ENCODE measurements at regions not wholly inside any gene's neighbourhood (a gene's known extent, or its start where the extent isn't known, plus 50 kb on each side); places are given as distances from the start of the nearest gene placed in this dataset.

DNA sequence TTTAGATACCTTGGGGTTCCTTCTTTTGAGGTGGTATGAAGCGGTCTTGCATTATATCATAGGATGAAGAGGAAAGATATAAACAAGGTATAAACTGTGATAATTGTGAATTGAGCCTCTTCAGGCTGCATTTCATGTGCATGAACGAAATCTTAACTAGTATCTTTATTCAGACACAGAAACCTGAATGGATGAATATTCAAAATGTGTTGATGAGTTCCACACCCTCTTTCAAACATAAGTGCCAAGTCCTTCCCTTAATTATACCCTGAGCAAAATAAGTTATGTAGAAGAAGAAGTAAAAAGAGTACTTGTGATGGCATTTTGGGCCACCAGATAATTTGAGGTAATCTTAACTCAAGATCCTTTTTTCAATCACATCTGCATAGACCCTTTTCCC, 103.1 kb upstream of the CFAP20DC start:
- DNase-seq (ENCODE audit: low read depth in 2 of 2, low spot score in 1 of 2) = no peak

- DNase-seq (ENCODE audit: low read depth in 2 of 2, low spot score in 1 of 2) = no peak
These were observed 100.2 kb upstream of the CFAP20DC start for GRCh38 chr3:59150039-59150438.

DNA sequence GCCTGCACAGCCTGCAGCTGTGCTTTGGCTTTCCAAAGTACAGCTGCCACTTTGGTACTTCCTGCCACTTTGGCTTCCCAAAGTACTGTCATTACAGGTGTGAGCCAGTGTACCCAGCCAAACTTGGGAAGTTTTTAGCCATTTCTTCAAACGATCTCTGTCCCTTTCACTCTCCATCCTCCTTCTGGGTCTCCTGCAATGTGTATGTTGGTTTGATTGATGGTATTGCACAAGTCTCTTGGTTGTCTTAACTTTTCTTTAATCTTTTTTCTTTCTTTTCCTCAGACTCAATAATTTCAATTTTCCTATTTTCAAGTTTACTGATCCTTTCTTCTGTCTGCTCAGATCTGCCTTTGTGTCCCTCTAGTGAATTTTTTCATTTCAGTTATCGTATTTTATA, 99.3 kb upstream of the CFAP20DC start:
- no peak for DNase-seq (ENCODE audit: low read depth in 2 of 2, low spot score in 1 of 2)

- DNase-seq (ENCODE audit: low read depth in 2 of 2, low spot score in 1 of 2) = no peak
These were observed 93.6 kb upstream of the CFAP20DC start for GRCh38 chr3:59143447-59143846.

DNA sequence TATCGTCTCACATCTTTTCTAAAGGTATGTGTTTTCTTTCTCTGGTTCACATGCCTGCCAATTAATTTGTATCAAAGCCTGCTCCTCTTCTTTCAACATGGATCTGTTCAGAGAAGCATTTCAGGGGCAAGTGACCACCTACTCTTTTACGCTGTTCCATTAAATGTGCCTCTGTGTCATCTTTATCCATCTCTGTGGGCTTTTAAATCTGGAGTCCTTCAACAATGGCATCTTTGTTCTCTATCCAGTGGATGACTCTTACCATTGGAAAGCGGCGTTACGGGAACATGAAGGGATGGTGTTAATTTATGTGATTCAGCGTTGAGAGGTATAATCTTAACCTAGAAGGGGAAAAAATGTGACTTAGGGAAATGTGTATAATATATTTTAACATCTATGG, 92.7 kb upstream of the CFAP20DC start:
- DNase-seq (ENCODE audit: low read depth in 2 of 2, low spot score in 1 of 2) = no peak

GRCh38 chr3:59138966-59139365, 89.1 kb upstream of the CFAP20DC start:
- DNase-seq (ENCODE audit: low read depth in 2 of 2, low spot score in 1 of 2) = no peak

- no peak for DNase-seq (ENCODE audit: low read depth in 2 of 2, low spot score in 1 of 2)
These were observed 87.6 kb upstream of the CFAP20DC start for GRCh38 chr3:59137415-59137814.

GRCh38 chr3:59136081-59136480, 86.3 kb upstream of the CFAP20DC start:
- no peak for DNase-seq (ENCODE audit: low read depth in 2 of 2, low spot score in 1 of 2)

GRCh38 chr3:59135096-59135495, 85.3 kb upstream of the CFAP20DC start:
- DNase-seq (ENCODE audit: low read depth in 2 of 2, low spot score in 1 of 2) = no peak

- no peak for DNase-seq (ENCODE audit: low read depth in 2 of 2, low spot score in 1 of 2)
These were observed 83.5 kb upstream of the CFAP20DC start for GRCh38 chr3:59133311-59133710.

DNA sequence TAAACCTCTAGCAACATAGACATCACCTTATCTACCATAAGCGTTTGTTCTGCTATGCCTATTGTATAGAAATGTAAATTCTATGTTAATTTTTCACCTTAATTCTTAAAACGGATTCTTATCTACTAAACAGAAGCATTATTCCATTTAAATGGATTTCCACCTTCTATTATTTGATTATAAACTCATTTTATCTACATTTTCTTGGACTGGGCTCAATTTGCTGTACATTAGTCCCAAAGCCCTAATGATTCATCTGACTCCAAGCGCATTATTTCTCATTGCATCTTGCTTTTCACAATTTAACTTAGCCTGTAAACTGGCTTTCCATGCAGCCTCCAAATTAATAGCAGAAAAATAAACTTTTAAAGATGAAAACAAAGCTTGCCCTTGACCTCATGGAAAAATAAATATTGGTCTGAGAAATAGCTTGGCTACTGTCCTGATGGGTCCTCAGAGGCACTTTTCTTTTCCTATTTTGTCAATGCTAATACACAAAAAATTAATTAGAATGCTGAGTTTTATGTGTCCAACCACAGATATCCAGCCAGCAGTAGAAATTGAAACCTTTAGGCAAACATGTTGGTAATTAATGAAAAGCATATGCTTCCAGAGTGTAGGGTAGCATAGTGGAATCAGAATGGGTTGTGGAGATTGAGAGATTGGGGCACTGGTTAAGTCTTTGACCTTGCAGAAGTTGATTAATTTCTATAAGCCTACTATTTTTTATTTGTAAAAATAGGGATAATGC, 81.4 kb upstream of the CFAP20DC start:
- no peak for DNase-seq (ENCODE audit: low read depth in 2 of 2, low spot score in 1 of 2)

GRCh38 chr3:59128685-59129084, 78.9 kb upstream of the CFAP20DC start:
- DNase-seq (ENCODE audit: low read depth in 2 of 2, low spot score in 1 of 2) = no peak

GRCh38 chr3:59127071-59127470, 77.2 kb upstream of the CFAP20DC start:
- DNase-seq (ENCODE audit: low read depth in 2 of 2, low spot score in 1 of 2) = no peak

- no peak for DNase-seq (ENCODE audit: low read depth in 2 of 2, low spot score in 1 of 2)
These were observed 76.6 kb upstream of the CFAP20DC start for GRCh38 chr3:59126446-59126845.

DNA sequence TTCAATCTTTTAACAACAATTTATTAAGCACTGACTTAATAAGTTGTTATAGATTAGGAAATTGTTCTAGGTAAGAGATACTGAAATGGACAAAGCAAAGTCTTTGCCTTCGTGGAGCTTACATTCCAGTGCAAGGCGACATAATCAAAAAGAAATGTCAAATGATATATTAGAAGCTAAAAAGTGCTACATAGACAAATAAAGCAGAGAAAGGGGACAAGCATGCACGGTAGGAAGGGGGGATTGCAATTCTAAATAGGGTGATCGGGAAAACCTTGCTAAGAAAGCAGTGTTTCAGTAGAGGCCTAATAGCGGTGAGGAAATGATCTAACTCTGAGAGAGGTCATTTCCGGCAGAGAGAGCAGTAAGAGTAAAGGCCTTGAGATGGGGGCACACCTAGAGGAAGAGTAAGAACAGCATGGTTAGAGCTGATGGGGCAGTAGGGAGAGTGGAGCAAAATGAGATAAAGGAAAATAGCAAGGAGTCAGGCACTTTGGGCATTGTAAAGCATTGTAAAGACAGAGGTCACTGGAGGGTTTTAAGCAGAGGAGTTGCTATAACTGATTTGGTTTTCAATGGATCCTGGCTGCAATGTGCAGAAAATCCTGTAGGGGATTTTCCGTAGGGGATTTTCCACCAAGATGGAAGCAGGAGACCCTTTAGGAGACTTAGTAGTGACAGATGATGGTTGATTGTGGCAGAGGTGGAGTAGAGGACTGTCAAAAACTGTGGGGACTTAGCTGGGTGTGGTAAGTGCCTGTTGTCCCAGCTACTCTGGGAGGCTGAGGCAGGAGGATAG, 71.7 kb upstream of the CFAP20DC start:
- DNase-seq (ENCODE audit: low read depth in 2 of 2, low spot score in 1 of 2) = no peak

DNA sequence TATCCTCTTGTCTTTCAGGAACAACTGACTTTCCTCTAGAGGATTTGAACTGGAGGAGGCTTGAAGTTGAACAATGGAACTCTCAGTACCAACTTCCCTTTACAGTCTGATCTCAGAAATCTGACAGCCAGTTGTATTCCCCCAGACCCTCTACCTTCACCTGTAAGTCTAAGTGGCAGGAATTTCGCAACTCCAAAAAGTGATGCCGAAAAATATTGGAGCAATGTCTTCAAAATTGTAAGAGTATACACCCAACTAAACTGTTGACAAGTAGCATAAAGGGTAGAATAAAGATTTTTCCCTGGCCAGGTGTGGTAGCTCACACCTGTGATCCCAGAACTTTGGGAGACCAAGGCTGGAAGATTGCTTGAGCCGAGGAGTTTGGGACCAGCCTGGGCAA, 69.1 kb upstream of the CFAP20DC start:
- no peak for DNase-seq (ENCODE audit: low read depth in 2 of 2, low spot score in 1 of 2)

- DNase-seq (ENCODE audit: low read depth in 2 of 2, low spot score in 1 of 2) = no peak
These were observed 67.6 kb upstream of the CFAP20DC start for GRCh38 chr3:59117396-59117795.

DNA sequence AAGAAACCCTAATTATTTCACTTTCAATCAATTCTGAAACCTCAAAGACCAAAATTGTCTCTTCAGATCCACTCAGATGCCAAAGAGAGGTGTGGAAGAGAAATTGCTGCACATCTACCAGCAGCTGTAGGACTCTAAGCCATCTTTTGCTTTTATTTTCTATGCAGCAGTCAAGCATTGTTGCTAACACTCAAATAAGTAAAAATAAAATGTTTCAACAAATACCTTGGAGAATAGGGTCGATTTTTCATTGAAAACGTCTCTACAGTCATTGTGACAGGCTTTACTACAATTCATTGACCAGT, 66.4 kb upstream of the CFAP20DC start:
- no peak for DNase-seq (ENCODE audit: low read depth in 2 of 2, low spot score in 1 of 2)

- no peak for DNase-seq (ENCODE audit: low read depth in 2 of 2, low spot score in 1 of 2)
These were observed 65.8 kb upstream of the CFAP20DC start for GRCh38 chr3:59115364-59116232.

DNA sequence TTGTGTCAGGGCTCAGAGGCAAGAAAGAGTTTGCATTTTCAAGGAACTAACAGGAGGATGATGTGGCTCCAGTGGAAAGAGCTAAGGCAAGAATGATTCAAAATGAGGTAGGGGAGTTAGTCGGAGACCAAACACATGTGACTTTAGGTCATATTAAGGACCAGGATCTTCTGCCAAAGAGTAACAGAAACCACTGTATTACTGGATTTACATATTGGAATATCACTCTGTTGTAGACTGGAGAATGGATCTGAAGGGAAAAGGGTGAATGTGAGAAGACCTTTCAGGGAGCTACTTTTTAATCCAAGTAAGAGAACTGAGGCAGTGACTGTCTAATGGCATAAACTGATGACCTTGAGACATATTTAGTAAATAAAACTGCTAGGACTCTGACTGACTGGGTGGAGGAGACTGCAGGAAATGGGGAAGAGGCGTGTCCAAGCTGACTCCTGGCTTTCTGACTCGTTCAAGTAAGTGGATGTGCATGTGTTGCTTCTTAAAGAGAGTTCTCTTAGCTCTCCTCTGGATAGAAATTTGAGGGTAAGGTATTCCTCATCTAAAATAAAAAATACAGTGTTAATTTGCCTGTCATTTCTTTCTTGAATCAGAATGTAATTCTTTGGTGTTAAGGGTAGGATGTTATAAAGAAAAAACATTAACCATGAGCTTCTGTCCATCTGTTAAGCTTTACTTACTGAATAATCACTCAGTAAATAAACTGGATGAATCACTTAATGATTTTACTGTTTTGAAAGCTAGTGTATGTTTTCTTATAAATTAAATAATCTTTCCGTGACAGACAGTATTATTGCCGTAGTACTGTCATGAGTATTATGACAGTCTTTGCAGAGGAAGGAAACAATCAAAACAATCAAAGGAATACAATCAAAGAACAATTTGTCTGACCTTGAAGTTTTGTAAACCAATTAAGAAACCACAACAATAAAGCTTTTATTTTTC, 58.3 kb upstream of the CFAP20DC start:
- DNase-seq (ENCODE audit: low read depth in 2 of 2, low spot score in 1 of 2) = no peak

All from stimulated activated CD8-positive, alpha-beta memory T cell treated with anti-CD3 and anti-CD28 coated beads, Interleukin-4, amount 100 ng/mL, for 1 hour (primary cell).